ENCODE measurements at regions not wholly inside any gene's neighbourhood (a gene's known extent, or its start where the extent isn't known, plus 50 kb on each side); places are given as distances from the start of the nearest gene placed in this dataset.

DNA sequence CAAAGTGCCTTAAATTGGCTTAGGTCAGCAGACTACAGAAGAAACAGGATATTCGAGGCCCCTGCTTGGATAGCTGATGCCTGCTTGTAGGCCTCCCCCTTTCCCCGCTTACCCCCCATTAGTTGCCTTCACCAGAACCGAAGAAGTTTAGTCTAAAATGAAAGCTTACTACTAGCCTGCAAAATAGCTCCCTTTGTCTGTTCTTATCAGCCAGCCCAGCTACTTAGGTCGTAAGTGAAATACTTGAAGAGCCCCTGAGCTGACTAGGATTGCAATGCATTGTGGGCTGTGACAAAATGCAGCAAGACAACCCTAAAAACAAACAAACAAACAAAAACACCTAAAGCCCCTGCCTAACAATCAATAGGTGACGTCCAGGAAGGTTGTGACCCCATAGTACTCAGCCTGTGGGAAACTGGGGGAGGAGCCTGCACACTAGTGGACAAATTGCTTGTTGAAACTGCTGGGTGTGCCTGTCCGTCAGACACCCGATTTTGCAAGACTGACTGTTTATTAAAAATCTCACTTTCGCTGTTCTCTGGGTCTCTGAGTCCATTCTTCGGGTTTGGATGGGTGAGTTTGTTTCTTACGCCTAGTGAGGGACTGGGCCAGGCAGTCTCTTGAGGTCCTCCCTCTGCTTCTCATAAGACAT, 105.0 kb upstream of the DUSP22 start:
- H3K27ac Mint-ChIP-seq: no peak overlapping the region
- peaks cover 23% of the 10 kb centered on the region for H3K4me1 Mint-ChIP-seq
- POLR2A ChIA-PET: interaction anchor here (6.7 kb wide), 1 partner anchor 204 kb away, joined by 54 read pairs; the partner anchor contains the start of gene IRF4
- H3K4me3 Mint-ChIP-seq: no peak overlapping the region
- H3K27me3 Mint-ChIP-seq: no peaks in the 10 kb centered on the region
- no peaks in the 10 kb centered on the region for H3K36me3 Mint-ChIP-seq
- ATAC-seq (ENCODE audit: low read depth) (no peak), DNase-seq (no peak)
- H3K9me3 Mint-ChIP-seq: no peaks in the 10 kb centered on the region

DNA sequence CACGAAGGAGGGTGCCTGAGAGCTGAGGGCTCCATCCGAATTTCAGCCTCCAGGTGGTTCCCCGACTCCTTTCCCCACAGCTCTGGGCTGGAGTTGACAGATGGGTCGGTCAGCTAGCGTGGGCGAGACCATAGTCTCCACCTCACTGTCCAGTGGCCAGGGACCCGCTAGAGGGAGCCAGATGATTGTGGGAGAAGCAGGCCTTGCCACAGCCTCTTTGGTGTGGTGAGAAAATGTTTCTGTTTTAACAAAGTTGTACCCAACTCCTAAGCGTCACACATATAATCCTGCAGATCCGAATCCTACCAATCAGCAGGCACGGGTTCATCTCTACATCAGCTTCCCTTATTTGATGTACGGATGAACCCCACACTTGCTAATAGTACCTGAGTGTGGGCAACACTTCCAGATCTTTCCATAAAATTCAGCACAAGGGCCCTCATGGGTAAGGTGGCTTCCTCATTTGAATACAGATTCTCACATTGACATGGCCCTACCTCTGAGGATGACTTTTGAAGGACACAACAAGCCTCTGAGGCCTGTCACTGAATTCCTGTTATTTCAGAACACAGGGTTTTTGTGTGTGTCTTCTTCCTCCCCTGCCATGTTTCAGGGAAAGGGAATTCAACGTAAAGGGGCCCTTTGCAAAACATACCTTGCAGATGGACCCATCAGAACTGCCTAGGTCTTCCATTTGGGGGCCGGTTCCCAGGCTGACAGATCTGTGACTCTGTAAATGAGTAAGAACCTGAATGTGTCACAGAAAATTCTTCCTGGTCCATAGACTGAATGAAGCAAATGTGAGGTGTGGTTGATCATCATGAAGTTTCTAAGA, 103.2 kb upstream of the DUSP22 start:
- peak overlapping the region; percentile 23 for H3K4me3 Mint-ChIP-seq
- H3K4me1 Mint-ChIP-seq: peaks cover 34% of the 10 kb centered on the region
- H3K27me3 Mint-ChIP-seq: no peaks in the 10 kb centered on the region
- H3K36me3 Mint-ChIP-seq: no peaks in the 10 kb centered on the region
- no peaks in the 10 kb centered on the region for H3K9me3 Mint-ChIP-seq
- peak; percentile 81 for DNase-seq
- peak overlapping the region; percentile 74 for H3K27ac Mint-ChIP-seq
- ATAC-seq (ENCODE audit: low read depth): peak; percentile 91
- POLR2A ChIA-PET: interaction anchor here (0.5 to 6.7 kb wide), 8 partner anchors 12 to 203 kb away, joined by 3 to 54 read pairs (median 3); partner anchors contain the start of gene IRF4

DNA sequence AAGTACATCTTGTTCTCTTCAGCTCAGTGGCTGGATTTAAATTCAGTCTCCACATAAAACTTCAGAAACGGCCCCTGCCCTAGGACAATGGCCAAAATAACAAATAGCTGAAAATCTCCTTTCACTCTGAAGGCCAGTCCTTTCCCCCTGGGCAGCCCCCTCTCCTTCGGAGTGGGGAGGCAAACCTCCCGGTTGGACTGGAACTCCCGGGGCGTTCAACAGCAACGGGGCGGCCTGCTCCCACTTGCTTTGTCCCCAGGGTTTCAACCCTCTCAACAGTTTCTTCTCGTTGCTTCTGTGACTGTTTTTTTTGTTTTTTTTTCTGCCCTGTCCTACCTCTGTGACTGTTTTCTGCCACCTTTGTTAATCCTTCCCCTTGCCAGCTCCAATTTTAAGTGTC, 102.6 kb upstream of the DUSP22 start:
- Mint-ChIP-seq H3K4me1 (peaks cover 36% of the 10 kb centered on the region), H3K27ac (peak overlapping the region; percentile 74), H3K4me3 (peak overlapping the region; percentile 21), H3K27me3 (no peaks in the 10 kb centered on the region), H3K36me3 (no peaks in the 10 kb centered on the region), H3K9me3 (no peaks in the 10 kb centered on the region)
- POLR2A ChIA-PET: interaction anchor here (0.7 to 6.7 kb wide), 7 partner anchors 69 to 202 kb away, joined by 3 to 54 read pairs (median 3); partner anchors contain the start of gene IRF4
- ATAC-seq (ENCODE audit: low read depth) (no peak), DNase-seq (no peak)

DNA sequence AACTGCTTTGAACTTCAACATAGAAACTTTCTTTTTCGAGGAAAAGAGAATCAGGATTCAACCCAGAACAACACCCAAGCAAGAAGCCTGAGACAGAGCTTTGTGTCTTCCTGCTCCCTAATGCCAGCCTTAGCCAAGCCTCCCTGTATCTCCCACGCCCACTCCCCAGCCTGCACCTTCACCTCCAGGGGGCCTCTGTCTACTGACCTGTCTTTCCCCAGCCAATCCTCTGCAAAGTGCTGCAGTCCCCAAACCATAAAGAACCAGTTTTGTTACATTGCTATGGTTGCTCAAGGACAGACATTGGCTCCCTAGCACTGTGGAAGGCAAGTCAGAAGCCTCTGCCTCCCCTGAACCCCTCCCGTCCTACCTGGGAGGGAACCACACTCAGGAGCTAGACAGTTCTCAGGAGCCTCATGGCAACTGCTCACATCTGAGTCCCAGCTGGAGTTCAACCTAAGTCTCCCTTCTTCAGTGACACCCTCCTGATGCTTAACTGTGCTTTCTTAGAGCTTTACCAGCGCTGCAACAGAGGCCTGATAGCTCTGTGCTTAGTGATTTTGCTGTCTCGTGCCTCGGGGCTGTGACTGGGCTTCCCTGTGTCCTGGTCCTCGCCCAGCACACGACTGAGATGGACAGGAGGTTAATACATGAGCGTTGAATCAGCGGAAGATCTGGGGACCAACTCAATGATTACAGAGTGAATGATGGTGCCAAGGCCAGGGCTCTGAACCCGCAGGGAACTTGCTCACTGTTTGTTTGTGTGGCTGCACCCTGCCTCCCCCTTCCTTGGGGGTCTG, 101.5 kb upstream of the DUSP22 start:
- ATAC-seq (ENCODE audit: low read depth) (no peak), DNase-seq (no peak)
- peaks cover 44% of the 10 kb centered on the region for H3K4me1 Mint-ChIP-seq
- no peaks in the 10 kb centered on the region for H3K9me3 Mint-ChIP-seq
- H3K27me3 Mint-ChIP-seq: no peaks in the 10 kb centered on the region
- POLR2A ChIA-PET: interaction anchor here (1.0 to 6.7 kb wide), 5 partner anchors 36 to 201 kb away, joined by 3 to 54 read pairs (median 3); partner anchors contain the start of gene IRF4
- H3K27ac Mint-ChIP-seq: peak overlapping the region; percentile 74
- no peak overlapping the region for H3K4me3 Mint-ChIP-seq
- no peaks in the 10 kb centered on the region for H3K36me3 Mint-ChIP-seq

DNA sequence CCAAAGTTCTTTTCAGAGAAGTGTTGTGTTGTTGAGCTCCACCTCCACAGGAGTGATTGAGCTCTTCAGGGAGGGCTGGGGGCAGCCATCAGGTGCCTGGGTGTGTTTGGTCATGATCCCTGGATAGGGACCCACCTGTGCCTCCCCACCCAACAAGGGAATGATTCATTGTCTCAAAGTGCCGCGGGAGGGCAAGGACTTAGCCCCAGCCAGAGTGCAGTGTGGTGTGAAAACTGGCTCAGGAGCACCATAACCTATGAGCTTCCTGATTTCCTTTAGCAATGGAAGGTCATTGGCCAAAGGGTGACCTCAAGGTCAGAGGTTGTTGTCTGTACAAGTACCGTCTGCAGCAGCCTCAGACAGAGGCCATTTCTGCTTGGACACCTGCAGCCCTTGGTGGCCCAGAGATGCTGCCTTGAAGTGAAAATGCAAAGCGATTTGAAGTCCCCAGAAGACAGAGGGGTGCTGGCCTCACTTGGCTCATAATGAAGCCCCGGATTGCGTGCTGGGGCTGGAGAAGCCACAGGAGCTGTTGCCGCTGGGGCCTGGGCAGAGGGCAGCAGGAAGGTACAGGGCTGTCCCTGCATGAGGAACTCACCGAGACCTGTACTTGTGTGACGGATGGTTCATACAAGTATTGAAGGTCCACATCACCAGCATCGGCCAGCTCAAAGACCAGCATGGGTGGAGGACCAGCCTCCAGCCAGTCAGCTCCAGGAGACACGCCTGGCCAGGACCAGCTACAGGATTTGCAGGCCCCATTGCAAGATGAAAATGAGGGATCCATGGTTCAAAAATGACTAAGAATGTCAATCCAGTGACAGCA, 100.6 kb upstream of the DUSP22 start:
- Mint-ChIP-seq H3K9me3 (peaks cover 4% of the 10 kb centered on the region), H3K27me3 (no peaks in the 10 kb centered on the region), H3K27ac (no peak overlapping the region), H3K4me1 (peaks cover 51% of the 10 kb centered on the region), H3K4me3 (no peak overlapping the region), H3K36me3 (peaks cover 4% of the 10 kb centered on the region)
- POLR2A ChIA-PET: interaction anchor here (0.5 to 6.7 kb wide), 3 partner anchors 35 to 479 kb away, joined by 3 to 54 read pairs (median 3); partner anchors contain the start of gene IRF4
- DNase-seq: no peak
- no peak for ATAC-seq (ENCODE audit: low read depth)

DNA sequence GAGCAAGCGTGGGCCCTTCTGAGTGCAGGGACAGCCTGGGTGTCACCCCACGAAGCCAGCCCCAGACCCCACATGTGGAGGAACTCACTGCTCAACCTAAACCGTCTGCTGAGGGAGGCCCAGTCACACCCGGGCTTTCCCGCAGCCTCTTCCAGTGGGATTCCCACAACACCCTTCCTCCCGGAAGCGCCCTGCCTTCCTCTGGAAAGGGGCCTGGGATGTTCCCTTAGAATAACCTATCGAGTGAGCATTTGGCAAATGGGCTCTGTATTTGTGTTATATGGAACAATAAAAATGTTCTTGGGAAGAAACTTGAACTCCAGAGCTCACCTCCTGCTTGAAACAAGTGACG, 100.0 kb upstream of the DUSP22 start:
- peaks cover 5% of the 10 kb centered on the region for H3K36me3 Mint-ChIP-seq
- H3K27me3 Mint-ChIP-seq: no peaks in the 10 kb centered on the region
- ATAC-seq (ENCODE audit: low read depth) (no peak), DNase-seq (no peak)
- peaks cover 50% of the 10 kb centered on the region for H3K4me1 Mint-ChIP-seq
- H3K9me3 Mint-ChIP-seq: peaks cover 4% of the 10 kb centered on the region
- peak overlapping the region; percentile 94 for H3K27ac Mint-ChIP-seq
- no peak overlapping the region for H3K4me3 Mint-ChIP-seq
- POLR2A ChIA-PET: interaction anchor here (6.7 kb wide), 1 partner anchor 200 kb away, joined by 54 read pairs; the partner anchor contains the start of gene IRF4

DNA sequence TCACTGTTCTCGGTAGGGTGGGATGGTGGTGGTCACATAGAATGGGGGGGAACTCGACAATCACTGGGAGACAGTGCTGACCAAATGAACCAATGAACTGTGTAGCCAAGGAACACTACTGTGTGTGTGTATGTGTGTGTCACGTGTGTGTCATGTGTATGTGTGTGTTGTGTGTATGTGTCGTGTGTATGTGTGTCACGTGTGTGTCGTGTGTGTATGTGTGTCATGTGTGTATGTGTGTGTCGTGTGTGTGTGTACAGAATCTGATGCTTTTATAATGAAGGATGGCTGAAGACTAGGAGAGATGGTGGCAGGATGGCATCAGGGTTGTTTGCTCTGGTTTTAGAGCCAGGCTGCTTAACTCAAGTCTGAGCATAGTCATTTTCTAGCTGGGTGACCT, 99.1 kb upstream of the DUSP22 start:
- ATAC-seq (ENCODE audit: low read depth) (no peak), DNase-seq (no peak)
- Mint-ChIP-seq H3K27ac (peak overlapping the region; percentile 94), H3K27me3 (no peaks in the 10 kb centered on the region), H3K9me3 (peaks cover 4% of the 10 kb centered on the region), H3K4me3 (no peak overlapping the region), H3K36me3 (peaks cover 5% of the 10 kb centered on the region), H3K4me1 (peaks cover 50% of the 10 kb centered on the region)
- POLR2A ChIA-PET: interaction anchor here (1.0 to 6.7 kb wide), 3 partner anchors 99 to 199 kb away, joined by 3 to 54 read pairs (median 7); partner anchors contain the start of genes DUSP22 and IRF4

DNA sequence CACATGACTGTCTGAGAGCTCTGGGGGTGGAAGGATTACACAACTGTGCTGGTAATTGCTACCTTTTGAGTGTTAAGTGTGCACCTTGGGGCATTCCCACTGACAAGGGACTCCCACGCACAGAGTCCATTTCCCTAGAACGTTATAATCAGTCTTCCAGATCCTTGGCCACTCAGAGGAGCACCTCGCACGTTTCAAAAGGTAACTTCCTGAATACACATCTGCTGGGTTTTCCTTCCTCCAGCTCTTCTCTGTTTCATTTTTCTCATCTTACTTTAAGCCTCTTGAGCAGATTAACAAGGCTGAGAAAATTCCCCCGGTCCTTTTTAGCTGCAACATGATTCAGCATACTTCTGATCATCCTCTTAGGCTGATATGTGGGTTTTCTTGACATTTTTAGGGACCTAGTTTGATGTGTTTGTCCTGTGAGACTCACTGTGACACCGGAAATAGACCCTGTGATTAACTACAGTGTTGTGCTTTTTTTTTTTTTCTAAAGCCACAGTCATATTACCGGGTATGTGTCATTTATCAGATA, 98.4 kb upstream of the DUSP22 start:
- H3K36me3 Mint-ChIP-seq: peaks cover 5% of the 10 kb centered on the region
- H3K4me3 Mint-ChIP-seq: peak overlapping the region; percentile 59
- peaks cover 4% of the 10 kb centered on the region for H3K9me3 Mint-ChIP-seq
- H3K27me3 Mint-ChIP-seq: no peaks in the 10 kb centered on the region
- POLR2A ChIA-PET: interaction anchor here (1.0 to 6.7 kb wide), 4 partner anchors 32 to 198 kb away, joined by 3 to 54 read pairs (median 5); partner anchors contain the start of genes DUSP22 and IRF4
- peak overlapping the region; percentile 94 for H3K27ac Mint-ChIP-seq
- H3K4me1 Mint-ChIP-seq: peaks cover 50% of the 10 kb centered on the region
- peak; percentile 83 for ATAC-seq (ENCODE audit: low read depth)
- DNase-seq: no peak

DNA sequence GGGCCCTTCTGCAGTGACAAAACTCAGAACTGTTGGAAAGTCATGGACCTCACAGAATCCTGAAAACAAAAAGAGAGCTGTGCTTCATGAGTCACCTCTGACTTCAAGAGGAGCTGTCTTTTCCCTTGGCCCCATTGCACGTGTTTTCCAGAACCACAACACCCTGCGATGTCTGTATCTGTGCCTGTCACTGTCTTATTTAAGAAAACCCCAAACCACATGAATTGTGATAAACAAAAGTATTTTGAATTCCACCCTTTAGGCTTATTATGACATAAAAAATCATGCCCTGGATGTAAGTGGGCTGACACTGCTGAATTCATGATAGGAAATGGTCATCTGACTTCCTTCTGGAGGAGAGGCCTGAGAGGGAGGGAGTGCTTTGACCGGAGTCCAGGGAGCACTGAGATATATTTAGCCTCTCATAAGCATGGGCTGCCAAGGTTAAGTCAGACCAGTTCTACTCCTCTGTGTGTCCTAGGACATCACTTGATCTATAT, 96.4 kb upstream of the DUSP22 start:
- peaks cover 5% of the 10 kb centered on the region for H3K36me3 Mint-ChIP-seq
- H3K4me3 Mint-ChIP-seq: no peak overlapping the region
- DNase-seq: no peak
- POLR2A ChIA-PET: no interaction called here
- H3K4me1 Mint-ChIP-seq: peaks cover 37% of the 10 kb centered on the region
- peaks cover 6% of the 10 kb centered on the region for H3K9me3 Mint-ChIP-seq
- peak; percentile 32 for ATAC-seq (ENCODE audit: low read depth)
- H3K27me3 Mint-ChIP-seq: no peaks in the 10 kb centered on the region
- peak overlapping the region; percentile 9 for H3K27ac Mint-ChIP-seq

DNA sequence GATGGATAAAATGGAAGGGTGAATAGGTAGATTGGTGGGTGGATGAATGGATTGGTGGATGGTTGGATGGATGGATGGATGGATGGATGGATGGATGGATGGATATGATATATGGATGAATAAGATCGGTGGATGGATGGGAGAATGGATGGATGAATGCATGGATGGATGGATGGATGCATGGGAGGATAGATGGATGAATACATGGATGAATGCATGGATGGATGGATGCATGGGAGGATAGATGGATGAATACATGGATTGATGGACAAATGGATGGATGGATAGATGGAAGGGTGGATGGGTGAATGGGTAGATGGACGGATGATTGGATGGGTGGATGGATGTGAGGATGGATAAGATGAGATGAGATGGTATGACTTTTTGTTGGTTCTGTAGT, 95.7 kb upstream of the DUSP22 start:
- Mint-ChIP-seq H3K4me3 (no peak overlapping the region), H3K4me1 (peaks cover 37% of the 10 kb centered on the region)

DNA sequence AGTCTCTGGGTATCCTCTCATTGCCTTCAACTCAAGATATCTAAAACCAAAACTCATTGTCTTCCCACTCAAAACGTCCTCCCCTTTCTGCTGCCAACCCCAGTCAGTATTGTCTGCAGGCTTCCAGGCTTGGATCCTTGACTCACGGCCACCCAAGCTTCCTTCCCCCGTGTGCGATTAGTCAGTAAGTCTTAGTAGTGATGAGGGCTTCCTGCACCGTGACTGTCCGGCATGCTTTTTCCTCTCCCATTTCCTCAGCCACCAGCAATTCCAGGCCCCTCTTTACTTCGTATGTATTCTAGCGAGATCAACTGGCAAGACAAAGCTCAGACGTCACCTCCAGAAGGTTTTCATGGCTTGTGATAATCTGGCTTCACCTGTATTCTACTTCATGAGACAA, 88.6 kb upstream of the DUSP22 start:
- DNase-seq: no peak
- Mint-ChIP-seq H3K27ac (no peak overlapping the region), H3K9me3 (peaks cover 2% of the 10 kb centered on the region), H3K4me1 (peaks cover 6% of the 10 kb centered on the region), H3K4me3 (no peak overlapping the region), H3K27me3 (peaks cover 3% of the 10 kb centered on the region), H3K36me3 (no peaks in the 10 kb centered on the region)
- POLR2A ChIA-PET: no interaction called here
- no peak for ATAC-seq (ENCODE audit: low read depth)

More for the DNA sequence above, 95.7 kb upstream of the DUSP22 start:
- Mint-ChIP-seq H3K27ac (no peak overlapping the region), H3K9me3 (peaks cover 6% of the 10 kb centered on the region), H3K27me3 (no peaks in the 10 kb centered on the region), H3K36me3 (peaks cover 5% of the 10 kb centered on the region)
- ATAC-seq (ENCODE audit: low read depth): no peak
- POLR2A ChIA-PET: no interaction called here
- DNase-seq: no peak

DNA sequence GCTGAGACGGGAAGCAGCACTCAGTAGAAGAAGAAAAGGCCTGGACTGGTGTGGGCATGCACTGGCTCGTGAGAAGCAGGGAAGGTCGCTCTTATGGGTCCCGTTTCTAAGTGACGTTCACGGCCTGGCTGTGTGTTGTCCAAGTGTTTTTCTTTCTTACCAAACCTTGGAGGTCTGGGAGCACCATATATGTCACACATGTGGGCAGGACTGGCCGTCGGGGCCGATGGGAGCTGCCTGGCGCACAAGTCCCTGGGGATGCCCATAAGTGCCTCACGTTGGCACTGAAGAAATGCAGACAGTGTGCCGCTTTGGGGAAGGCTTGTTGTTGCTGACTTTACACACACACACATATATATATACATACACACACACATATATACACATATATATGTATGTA, 86.0 kb upstream of the DUSP22 start:
- Mint-ChIP-seq H3K36me3 (no peaks in the 10 kb centered on the region), H3K27me3 (peaks cover 8% of the 10 kb centered on the region), H3K4me1 (peaks cover 14% of the 10 kb centered on the region), H3K9me3 (no peaks in the 10 kb centered on the region), H3K4me3 (no peak overlapping the region), H3K27ac (no peak overlapping the region)
- ATAC-seq (ENCODE audit: low read depth) (no peak), DNase-seq (no peak)
- POLR2A ChIA-PET: no interaction called here
